ENCODE measurements at regions not wholly inside any gene's neighbourhood (a gene's known extent, or its start where the extent isn't known, plus 50 kb on each side); places are given as distances from the start of the nearest gene placed in this dataset.

- no peak for TF ChIP-seq CTCF (IDR thresholded peaks at IDR 0.05)
- no peak for TF ChIP-seq KDM1A (IDR thresholded peaks at IDR 0.05; ENCODE audit: low read depth)
- TF ChIP-seq RAD21 (conservative IDR thresholded peaks at IDR 0.05 in 1 of 2, IDR thresholded peaks at IDR 0.05 in 1 of 2), result no peak
- no peak for TF ChIP-seq CEBPB (IDR thresholded peaks at IDR 0.05)
- no peak for TF ChIP-seq REST (IDR thresholded peaks at IDR 0.05)
- TF ChIP-seq ZC3H11A (IDR thresholded peaks at IDR 0.05), result no peak
Measured at GRCh38 chr2:12404497-12404896, 312.2 kb upstream of the TRIB2 start.

Measured in A549 (cell line).